ENCODE measurements at regions not wholly inside any gene's neighbourhood (a gene's known extent, or its start where the extent isn't known, plus 50 kb on each side); places are given as distances from the start of the nearest gene placed in this dataset.

- TF ChIP-seq CTCF (conservative IDR thresholded peaks at IDR 0.05) (no peak), ZFX (IDR thresholded peaks at IDR 0.05) (no peak)
These were observed 171.8 kb upstream of the KLF7 start for GRCh38 chr2:207337234-207338219.

Measured in C4-2B (cell line).